Glutamatergic neuron (in vitro differentiated cells): ENCODE measurements at regions not wholly inside any gene's neighbourhood (a gene's known extent, or its start where the extent isn't known, plus 50 kb on each side); places are given as distances from the start of the nearest gene placed in this dataset.

Experiments
- DNase-seq: peaks from one replicate; pipeline ENCODE4 v3.0.0; 2022
- H3K27ac Mint-ChIP-seq: one replicate; pipeline ENCODE4 v1.8.0; 2020; ENCODE audit warnings: mild to moderate bottlenecking, mixed read lengths, inconsistent platforms; ENCODE audit not compliant: unreplicated experiment
- H3K27me3 Mint-ChIP-seq: one replicate; pipeline ENCODE4 v1.8.0; 2020; ENCODE audit warnings: mild to moderate bottlenecking, moderate library complexity, mixed read lengths, inconsistent platforms; ENCODE audit not compliant: unreplicated experiment
- H3K36me3 Mint-ChIP-seq: one replicate; pipeline ENCODE4 v1.8.0; 2020; ENCODE audit warnings: mild to moderate bottlenecking, mixed read lengths, inconsistent platforms; ENCODE audit not compliant: unreplicated experiment
- H3K4me1 Mint-ChIP-seq: one replicate; pipeline ENCODE4 v1.8.0; 2020; ENCODE audit warnings: mild to moderate bottlenecking, low read depth, mixed read lengths, inconsistent platforms; ENCODE audit not compliant: unreplicated experiment
- H3K4me3 Mint-ChIP-seq: one replicate; pipeline ENCODE4 v1.8.0; 2020; ENCODE audit warnings: mild to moderate bottlenecking, mixed read lengths, inconsistent platforms; ENCODE audit not compliant: unreplicated experiment
- H3K9me3 Mint-ChIP-seq: one replicate; pipeline ENCODE4 v1.8.0; 2020; ENCODE audit warnings: mild to moderate bottlenecking, moderate library complexity, mixed read lengths, inconsistent platforms; ENCODE audit not compliant: unreplicated experiment
- TF ChIP-seq, protein P1 (sequence below): fragments of 200-600 bp; sonication (generic); IDR thresholded peaks from one replicate; pipeline ENCODE4 v1.5.0; 2021; ENCODE audit not compliant: partially characterized antibody, unreplicated experiment

DNA sequence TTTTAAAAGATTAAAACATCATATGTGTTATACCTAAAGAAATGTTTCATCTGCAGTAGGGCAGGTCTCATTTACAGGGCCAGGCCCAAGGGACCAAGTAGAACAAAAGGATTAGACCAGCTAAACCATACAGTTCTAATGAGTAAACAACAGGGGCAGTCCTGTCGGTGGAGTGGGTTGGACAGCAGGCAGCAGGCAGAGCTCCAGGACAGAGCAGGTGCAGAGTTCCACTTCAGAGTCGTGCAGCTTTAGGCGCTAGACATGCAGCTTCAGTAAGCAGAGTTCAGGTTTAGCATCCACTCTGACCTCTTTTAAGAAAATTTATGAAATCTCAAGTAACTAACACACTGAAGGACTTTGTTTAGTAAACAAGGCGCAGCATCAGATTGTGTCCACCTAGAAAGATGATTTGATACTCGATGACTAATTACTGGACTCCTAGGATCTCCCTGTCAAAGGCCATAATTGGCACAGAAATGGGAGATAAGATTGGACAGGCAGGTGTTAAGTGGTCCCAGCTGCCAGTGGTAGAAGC, 487.7 kb upstream of the INTU start:
- TF ChIP-seq, protein P1, sequence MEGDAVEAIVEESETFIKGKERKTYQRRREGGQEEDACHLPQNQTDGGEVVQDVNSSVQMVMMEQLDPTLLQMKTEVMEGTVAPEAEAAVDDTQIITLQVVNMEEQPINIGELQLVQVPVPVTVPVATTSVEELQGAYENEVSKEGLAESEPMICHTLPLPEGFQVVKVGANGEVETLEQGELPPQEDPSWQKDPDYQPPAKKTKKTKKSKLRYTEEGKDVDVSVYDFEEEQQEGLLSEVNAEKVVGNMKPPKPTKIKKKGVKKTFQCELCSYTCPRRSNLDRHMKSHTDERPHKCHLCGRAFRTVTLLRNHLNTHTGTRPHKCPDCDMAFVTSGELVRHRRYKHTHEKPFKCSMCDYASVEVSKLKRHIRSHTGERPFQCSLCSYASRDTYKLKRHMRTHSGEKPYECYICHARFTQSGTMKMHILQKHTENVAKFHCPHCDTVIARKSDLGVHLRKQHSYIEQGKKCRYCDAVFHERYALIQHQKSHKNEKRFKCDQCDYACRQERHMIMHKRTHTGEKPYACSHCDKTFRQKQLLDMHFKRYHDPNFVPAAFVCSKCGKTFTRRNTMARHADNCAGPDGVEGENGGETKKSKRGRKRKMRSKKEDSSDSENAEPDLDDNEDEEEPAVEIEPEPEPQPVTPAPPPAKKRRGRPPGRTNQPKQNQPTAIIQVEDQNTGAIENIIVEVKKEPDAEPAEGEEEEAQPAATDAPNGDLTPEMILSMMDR = no peak
- Mint-ChIP-seq H3K4me3 (no peak overlapping the region), H3K36me3 (no peaks in the 10 kb centered on the region), H3K27me3 (no peaks in the 10 kb centered on the region), H3K9me3 (no peaks in the 10 kb centered on the region), H3K27ac (no peak overlapping the region), H3K4me1 (peaks cover 11% of the 10 kb centered on the region)
- DNase-seq = peak; percentile 19

DNA sequence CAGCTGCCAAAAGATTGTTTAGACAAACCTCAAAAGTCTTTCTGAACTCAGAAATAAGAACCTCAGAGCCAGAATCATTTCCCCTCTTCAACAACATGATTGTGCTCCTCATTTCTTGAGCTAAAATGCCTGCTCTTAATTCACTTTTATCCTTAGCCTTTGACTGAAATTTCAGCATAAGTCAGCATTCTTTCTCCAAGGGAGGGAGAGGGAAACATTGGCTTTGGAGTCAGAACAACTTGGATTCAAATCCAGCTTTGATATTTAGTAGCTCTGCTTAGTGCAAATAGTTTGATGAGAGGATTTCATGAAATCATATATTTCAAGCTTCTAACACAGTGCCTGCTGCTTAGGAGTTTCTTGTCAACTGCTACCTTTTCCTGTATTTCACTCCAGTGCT, 484.6 kb upstream of the INTU start:
- H3K27ac Mint-ChIP-seq = no peak overlapping the region
- H3K36me3 Mint-ChIP-seq = peaks cover 7% of the 10 kb centered on the region
- no peak overlapping the region for H3K4me3 Mint-ChIP-seq
- H3K9me3 Mint-ChIP-seq = peaks cover 2% of the 10 kb centered on the region
- no peaks in the 10 kb centered on the region for H3K27me3 Mint-ChIP-seq
- TF ChIP-seq, protein P1 = no peak
- DNase-seq = no peak
- peaks cover 8% of the 10 kb centered on the region for H3K4me1 Mint-ChIP-seq

DNA sequence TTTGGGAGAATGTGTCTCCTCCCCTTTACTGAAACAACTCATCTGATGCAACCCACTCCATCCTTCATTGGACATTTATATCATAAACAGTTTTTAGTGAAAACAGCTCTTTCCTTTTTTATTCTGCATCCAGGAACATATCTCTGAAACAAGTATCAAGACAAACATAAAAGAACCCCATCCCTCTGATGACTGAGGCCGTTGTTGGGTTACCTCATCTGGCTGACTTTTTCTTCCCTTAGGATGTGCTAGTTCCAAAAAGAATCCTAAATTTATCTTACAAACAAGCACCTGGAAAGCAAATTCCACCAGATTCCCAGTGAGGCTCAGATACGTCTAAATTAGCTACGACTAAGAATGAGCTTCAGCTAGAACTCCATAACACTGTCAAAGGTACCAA, 483.7 kb upstream of the INTU start:
- Mint-ChIP-seq H3K27ac (no peak overlapping the region), H3K4me1 (peaks cover 8% of the 10 kb centered on the region), H3K27me3 (no peaks in the 10 kb centered on the region), H3K4me3 (no peak overlapping the region), H3K36me3 (peaks cover 7% of the 10 kb centered on the region), H3K9me3 (peaks cover 3% of the 10 kb centered on the region)
- no peak for DNase-seq
- TF ChIP-seq, protein P1 = no peak

DNA sequence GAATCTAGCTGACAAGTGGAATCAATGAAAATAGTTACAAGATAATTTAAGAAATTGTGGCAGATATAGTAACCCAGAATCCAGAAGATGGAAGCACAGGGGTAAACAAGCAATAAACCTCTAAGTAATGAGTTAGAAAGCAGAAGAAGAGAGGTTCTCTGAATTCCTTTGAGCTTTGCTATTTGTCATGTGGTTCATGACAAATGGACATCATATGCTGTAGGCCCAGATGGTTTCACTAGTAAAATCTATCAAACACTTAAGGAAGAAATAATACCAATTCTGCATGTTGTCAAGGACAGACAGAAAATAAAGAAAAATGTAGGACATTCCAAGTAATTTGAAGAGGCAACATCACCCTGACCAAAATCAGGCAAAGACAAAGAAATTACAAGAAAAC, 480.8 kb upstream of the INTU start:
- Mint-ChIP-seq H3K27me3 (no peaks in the 10 kb centered on the region), H3K36me3 (peaks cover 7% of the 10 kb centered on the region), H3K4me1 (no peaks in the 10 kb centered on the region), H3K27ac (peak overlapping the region; percentile 67), H3K4me3 (no peak overlapping the region), H3K9me3 (peaks cover 5% of the 10 kb centered on the region)
- DNase-seq = no peak
- TF ChIP-seq, protein P1 = no peak

DNA sequence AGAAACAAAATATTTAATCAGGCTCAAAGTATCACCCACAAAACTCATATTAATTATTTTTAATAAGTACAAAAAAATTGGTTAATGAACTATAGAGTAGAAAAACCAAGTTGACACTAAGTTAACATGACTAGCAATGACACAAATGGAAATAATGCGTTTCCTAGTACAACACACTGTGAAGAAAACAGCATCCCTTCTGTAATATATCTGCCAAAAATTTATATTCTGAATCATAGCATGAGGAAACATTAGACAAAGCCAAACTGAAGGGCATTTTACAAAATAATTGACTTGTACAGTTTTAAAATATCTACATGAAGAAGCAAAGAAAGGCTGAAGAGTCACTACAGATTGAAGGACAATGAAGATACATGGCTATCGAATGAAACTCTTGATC, 477.6 kb upstream of the INTU start:
- peaks cover 5% of the 10 kb centered on the region for H3K9me3 Mint-ChIP-seq
- no peaks in the 10 kb centered on the region for H3K4me1 Mint-ChIP-seq
- peaks cover 7% of the 10 kb centered on the region for H3K36me3 Mint-ChIP-seq
- H3K27ac Mint-ChIP-seq = no peak overlapping the region
- no peak overlapping the region for H3K4me3 Mint-ChIP-seq
- TF ChIP-seq, protein P1 = no peak
- no peak for DNase-seq
- H3K27me3 Mint-ChIP-seq = no peaks in the 10 kb centered on the region
